ENCODE measurements at regions not wholly inside any gene's neighbourhood (a gene's known extent, or its start where the extent isn't known, plus 50 kb on each side); places are given as distances from the start of the nearest gene placed in this dataset.

GRCh38 chr4:71162386-71162785 is 168.9 kb downstream of the DCK start:
- no peak for DNase-seq

GRCh38 chr4:71163317-71163716 is 169.9 kb downstream of the DCK start:
- DNase-seq: no peak

DNA sequence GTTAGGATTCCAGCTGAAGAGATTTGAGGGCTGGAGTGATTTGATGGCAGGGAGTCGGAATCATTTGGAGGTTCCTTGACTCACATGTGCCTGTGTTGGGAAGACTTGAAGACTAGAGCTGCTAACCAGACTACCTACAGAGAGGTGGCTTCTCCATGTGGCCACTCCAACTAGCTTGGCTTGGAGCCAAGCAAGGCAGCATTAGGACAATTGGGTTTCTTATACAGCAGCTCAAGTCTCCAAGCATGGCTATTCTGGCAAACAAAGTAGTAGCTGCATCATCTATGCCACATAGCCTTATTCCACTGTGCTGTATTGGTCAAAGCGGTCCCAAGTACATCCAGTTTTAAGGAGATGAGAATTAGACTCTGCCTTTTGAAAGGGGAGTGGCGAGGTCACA is 171.7 kb upstream of the SLC4A4 start:
- no peak for DNase-seq

GRCh38 chr4:71171592-71171991 is 167.2 kb upstream of the SLC4A4 start:
- DNase-seq: no peak

DNA sequence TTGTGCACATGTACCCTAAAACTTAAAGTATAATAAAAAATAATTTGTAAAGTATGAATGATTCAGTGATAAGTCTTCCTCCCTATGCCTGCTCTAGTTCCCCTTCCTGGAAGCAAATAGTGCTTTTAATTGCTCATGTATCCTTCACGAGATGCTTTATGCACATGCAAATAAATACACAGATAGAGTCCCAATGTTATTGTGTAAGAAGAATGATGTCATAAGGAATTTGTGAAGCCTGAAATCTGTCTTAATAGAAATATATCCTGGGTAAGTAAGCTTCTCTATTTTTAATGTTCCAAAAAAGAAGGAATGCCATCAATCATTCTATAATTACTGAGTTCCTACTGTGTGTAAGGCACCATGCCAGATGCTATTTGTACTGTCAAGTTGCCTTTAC is 157.5 kb upstream of the SLC4A4 start:
- no peak for DNase-seq

DNA sequence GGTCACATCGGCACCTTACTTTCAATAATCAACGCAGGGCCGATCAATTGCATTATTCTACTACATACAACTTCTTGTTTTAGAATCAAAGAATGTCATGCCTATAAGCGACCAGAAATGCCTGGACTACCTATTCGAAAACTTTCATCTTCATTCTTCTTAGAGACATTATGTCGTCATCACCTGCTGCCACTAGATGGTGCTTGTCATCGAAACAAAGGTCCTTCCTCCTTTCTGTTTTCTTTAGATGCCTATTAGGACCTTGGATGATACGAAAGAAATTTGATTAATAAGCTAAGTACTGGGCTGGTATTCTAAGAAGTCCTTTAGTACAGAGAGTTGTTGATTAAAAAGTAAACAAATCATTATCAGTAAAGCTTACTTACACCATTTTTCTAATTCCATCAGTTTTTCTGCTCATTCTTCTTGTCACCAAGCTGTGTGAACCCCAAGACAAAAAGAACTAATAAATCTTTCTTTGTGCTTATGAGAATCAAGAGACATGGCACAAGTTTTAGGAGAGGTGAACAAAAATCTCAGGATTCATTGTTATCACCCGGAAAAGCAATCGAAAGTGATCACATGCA is 154.5 kb upstream of the SLC4A4 start:
- DNase-seq: peak; percentile 46

- no peak for DNase-seq
Measured at GRCh38 chr4:71185037-71185436, 153.8 kb upstream of the SLC4A4 start.

GRCh38 chr4:71186257-71186565 is 152.6 kb upstream of the SLC4A4 start:
- DNase-seq: no peak

DNA sequence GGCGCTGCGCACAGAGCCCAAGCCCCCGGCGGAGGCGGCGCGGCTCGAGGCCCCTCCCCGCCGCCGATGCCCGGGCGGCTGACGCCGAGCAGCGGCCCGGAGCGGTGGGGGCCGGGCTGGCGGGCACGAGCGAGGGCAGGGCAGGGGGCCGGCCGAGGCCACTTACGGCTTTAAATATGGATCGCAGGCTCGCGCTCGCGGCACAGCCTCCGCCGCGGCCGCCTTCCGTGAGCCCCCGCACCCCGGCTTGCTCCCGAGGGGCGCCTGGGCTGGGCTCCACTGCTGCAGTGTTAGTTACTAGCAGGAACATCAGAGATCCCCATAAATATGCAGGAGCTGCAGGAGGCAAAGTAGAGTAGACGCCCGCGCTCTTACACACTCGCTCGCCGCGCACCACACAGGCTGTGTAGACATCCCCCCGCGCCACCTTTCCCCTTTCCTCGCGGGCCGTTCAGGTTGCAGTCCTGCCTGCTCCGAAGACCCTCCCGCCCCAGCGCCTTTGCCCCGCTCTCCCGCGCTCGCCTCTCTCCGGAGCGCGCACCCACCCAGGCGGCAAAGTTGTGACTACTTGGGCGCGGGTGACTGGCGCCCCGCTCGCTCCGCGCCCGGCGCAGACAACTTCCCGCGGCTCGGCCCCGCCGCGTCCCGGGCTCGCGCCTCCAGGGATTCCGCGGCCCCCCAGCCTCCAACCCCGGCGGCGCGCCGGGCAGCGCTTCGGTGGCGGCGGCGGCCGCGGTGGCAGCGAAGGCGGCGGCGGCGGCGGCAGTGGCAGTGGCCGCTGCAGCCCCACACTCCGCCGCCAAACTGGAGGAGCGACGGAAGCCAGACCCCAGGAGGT is 152.0 kb upstream of the SLC4A4 start:
- DNase-seq: peak; percentile 48

DNA sequence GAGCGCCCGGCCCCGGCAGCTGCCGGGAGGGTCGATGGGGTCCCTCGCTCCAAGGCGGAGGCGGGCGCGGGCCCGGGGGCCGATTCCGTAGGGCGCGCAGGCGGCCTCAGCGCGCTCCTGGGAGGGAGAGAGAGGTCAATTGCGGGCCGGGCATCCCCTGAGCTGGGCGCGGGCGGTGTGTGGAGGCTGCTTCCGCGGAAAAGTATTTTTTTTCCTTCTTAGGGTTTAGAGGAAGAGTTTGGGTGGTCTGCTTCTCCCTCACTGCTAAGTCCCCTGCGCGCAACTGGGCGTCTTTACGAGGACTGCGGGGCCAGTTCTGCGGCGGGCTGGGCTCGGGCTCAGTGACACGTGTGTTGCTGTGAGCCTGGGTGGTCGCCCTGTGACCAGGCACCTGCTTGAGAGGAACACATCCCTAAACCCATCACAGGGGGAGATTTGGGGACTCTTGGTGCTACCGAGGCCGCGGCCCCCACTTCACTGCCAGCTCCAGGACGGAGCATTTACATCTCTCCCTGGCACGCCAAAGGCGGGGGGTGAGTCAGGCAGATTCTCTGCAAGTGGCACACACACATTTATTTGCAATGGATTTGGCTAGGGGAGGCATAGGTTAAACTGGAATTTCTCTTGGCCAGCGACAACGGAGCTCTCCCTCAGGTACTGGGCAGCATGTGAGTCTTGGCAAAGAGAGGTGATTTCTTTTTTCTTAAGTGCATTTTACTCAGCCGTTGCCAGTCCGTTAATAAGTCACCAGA is 151.2 kb upstream of the SLC4A4 start:
- DNase-seq: peak; percentile 25

DNA sequence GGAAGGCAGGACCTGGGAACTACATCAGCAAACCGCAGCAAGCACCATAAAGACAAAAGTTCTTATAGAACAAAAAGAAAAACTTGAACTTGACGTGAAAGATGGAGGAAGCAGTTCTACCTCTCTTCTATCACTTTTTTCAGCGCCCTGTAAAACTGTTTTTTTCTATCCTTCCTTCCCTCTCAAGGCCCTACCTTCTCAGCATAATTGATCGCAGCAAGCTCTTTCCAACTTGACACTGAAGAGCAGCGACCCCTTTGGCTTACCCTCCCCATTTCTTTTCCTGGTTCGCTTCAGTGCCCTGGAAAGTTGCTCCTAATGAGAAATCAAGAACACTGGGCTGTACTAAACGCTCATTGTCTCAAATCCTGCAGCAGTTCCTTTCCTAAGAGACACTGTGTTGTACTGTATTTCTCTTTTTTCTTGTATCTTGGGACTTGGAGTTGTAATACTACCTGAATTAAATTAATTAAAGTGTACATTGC is 150.6 kb upstream of the SLC4A4 start:
- DNase-seq: peak; percentile 37

DNA sequence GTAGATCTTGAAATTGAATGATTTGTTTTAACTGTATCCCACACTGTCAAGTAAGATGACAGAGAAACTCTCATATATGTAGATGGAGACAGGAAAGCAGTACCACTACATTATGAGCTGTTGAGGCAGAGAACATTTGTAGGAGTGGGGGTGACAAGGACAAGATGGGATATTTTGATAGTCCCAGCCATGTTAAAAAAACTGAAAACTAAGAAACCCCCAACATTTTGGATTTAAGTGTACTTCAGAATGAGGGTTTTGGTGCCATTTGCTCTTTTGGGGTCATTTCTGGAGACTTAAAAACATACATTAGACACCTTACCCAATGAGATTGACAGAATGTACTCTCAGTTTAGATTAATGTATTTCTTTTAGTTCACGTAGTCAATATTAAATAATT is 149.9 kb upstream of the SLC4A4 start:
- no peak for DNase-seq

GRCh38 chr4:71189471-71189870 is 149.3 kb upstream of the SLC4A4 start:
- no peak for DNase-seq

GRCh38 chr4:71194454-71194853 is 144.4 kb upstream of the SLC4A4 start:
- no peak for DNase-seq

- no peak for DNase-seq
Measured at GRCh38 chr4:71195924-71196323, 142.9 kb upstream of the SLC4A4 start.

GRCh38 chr4:71198958-71199357 is 139.9 kb upstream of the SLC4A4 start:
- DNase-seq: no peak

- no peak for DNase-seq
Measured at GRCh38 chr4:71201057-71201456, 137.8 kb upstream of the SLC4A4 start.

DNA sequence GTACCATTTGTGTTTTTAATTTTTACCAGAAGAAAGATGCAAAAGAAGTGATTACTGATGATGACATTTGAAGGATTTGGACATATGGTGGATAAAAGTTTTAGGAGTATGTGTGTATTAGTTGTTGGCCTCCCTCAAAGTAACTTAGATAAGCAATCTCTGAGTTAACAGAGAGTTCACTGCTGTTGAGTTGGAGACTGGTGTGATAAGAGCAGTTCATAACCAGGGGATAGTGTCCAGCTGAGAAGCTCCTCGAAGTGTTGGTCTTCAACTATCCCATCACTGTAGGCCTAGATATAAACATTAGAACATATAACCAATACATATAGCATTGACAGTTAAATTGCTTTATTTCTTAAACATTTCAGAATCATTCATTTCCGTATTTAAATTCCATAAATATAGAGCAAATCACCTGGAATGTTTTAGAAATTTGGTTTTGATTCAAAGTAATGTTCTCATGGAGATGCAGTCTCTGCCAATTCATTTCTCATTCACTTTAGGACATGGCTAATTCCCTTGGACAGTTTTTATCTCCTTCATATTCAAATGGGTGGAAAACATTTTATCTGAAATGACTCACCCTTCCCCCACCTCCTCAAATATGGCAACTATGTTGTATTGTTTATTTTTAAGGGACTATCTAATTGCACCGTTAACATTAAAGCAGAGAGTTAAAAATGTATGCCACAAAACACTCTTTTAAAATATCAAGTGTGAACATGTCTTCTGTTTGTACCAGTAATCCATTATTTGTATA is 136.8 kb upstream of the SLC4A4 start:
- no peak for DNase-seq

GRCh38 chr4:71202705-71203104 is 136.1 kb upstream of the SLC4A4 start:
- DNase-seq: no peak

DNA sequence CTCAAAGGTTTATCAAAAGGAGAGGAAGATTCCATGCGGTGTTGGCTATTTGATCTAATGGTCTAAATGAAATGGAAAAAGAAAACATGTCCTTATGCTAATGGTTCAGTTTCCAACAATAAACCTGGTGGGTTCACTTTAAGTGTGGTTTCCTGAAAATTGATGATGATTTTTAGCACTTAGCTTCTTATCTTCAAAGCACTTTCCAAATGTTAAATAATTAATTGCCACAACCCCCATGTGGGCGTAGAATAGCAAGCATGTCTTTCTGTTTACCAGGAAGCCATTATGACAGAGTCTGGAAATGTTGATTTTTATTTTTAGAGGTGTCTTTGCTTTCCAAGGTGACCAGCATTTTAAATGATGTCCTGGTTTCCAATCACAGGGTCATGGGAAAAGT is 134.8 kb upstream of the SLC4A4 start:
- DNase-seq: no peak

DNA sequence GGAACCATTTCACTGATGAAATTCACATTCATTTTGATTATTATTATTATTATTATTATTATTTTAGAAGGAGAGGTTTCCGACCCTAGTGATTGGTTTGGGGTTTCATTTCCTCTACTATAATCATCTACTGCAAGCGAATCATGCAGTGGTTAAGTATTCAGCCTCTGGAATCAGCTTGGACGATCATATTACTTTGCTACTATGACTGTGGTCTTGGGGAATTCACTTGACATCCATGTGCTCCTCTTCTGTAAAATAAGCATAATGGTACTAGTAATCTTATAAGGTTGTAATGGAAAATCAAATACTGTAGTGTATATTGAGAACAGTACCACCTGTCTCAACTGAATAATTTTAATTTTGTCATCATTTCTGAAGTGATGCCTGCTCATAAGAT is 132.1 kb upstream of the SLC4A4 start:
- DNase-seq: no peak

- no peak for DNase-seq
Measured at GRCh38 chr4:71209161-71209560, 129.7 kb upstream of the SLC4A4 start.

DNA sequence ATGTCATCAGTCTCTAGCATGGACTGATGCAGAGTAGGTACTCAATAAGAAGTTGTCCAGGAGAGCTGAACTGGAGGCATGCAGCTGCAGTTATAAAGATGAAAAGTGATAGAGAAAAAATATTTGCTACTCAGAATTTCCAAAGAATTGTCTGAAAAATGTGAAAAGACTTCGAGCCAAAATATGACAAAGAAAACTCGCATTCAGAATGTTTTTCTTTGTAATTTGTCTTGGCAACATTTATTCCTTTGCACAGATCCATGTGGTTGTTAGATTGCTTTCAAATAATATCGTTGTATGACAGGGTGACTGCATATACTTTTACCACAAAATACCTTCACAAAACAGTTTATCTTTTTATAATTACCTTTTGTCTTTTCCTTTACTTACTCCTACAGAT is 128.0 kb upstream of the SLC4A4 start:
- no peak for DNase-seq

Measured in hindlimb muscle (tissue), 1 donor.